ENCODE measurements at regions not wholly inside any gene's neighbourhood (a gene's known extent, or its start where the extent isn't known, plus 50 kb on each side); places are given as distances from the start of the nearest gene placed in this dataset.

GRCh38 chr2:2850218-2850755, 519.2 kb upstream of the MYT1L start:
- Histone ChIP-seq H3K9ac (ENCODE audit: insufficient read length, low read depth) (peak overlapping the region; percentile 9), H3K27me3 (ENCODE audit: insufficient read depth, insufficient read length) (no peaks in the 10 kb centered on the region), H3K4me1 (ENCODE audit: insufficient read depth, insufficient read length) (peaks cover 33% of the 10 kb centered on the region), H3K9me3 (ENCODE audit: insufficient read depth, low read length) (no peaks in the 10 kb centered on the region), H3K4me3 (ENCODE audit: insufficient read length, low read depth) (no peak overlapping the region), H3K36me3 (ENCODE audit: insufficient read depth, insufficient read length, low read length) (no peaks in the 10 kb centered on the region)
- DNase-seq (ENCODE audit: low read depth, low spot score) = no peak
- no peak for TF ChIP-seq YY1 (IDR thresholded peaks at IDR 0.05; ENCODE audit: insufficient read depth, insufficient read length)
- no peak for TF ChIP-seq SUZ12 (IDR thresholded peaks at IDR 0.05; ENCODE audit: extremely low read depth, insufficient read depth, insufficient read length)
- no peak for TF ChIP-seq ZNF274 (IDR thresholded peaks at IDR 0.05; ENCODE audit: low read depth, low read length)

- no peak for TF ChIP-seq YY1 (IDR thresholded peaks at IDR 0.05; ENCODE audit: insufficient read depth, insufficient read length)
- no peak for TF ChIP-seq SUZ12 (IDR thresholded peaks at IDR 0.05; ENCODE audit: extremely low read depth, insufficient read depth, insufficient read length)
- no peak for TF ChIP-seq ZNF274 (IDR thresholded peaks at IDR 0.05; ENCODE audit: low read depth, low read length)
- H3K36me3 ChIP-seq (ENCODE audit: insufficient read depth, insufficient read length, low read length) = no peaks in the 10 kb centered on the region
- H3K27me3 ChIP-seq (ENCODE audit: insufficient read depth, insufficient read length) = no peaks in the 10 kb centered on the region
- H3K9ac ChIP-seq (ENCODE audit: insufficient read length, low read depth) = no peak overlapping the region
- no peaks in the 10 kb centered on the region for H3K9me3 ChIP-seq (ENCODE audit: insufficient read depth, low read length)
- DNase-seq (ENCODE audit: low read depth, low spot score) = no peak
- H3K4me3 ChIP-seq (ENCODE audit: insufficient read length, low read depth) = no peak overlapping the region
- peaks cover 33% of the 10 kb centered on the region for H3K4me1 ChIP-seq (ENCODE audit: insufficient read depth, insufficient read length)
These were observed 518.6 kb upstream of the MYT1L start for GRCh38 chr2:2849464-2850217.

- Histone ChIP-seq H3K9ac (ENCODE audit: insufficient read length, low read depth) (no peak overlapping the region), H3K9me3 (ENCODE audit: insufficient read depth, low read length) (no peaks in the 10 kb centered on the region), H3K4me3 (ENCODE audit: insufficient read length, low read depth) (no peak overlapping the region), H3K36me3 (ENCODE audit: insufficient read depth, insufficient read length, low read length) (no peaks in the 10 kb centered on the region), H3K4me1 (ENCODE audit: insufficient read depth, insufficient read length) (peaks cover 33% of the 10 kb centered on the region), H3K27me3 (ENCODE audit: insufficient read depth, insufficient read length) (no peaks in the 10 kb centered on the region)
- TF ChIP-seq YY1 (IDR thresholded peaks at IDR 0.05; ENCODE audit: insufficient read depth, insufficient read length) = no peak
- no peak for TF ChIP-seq ZNF274 (IDR thresholded peaks at IDR 0.05; ENCODE audit: low read depth, low read length)
- no peak for TF ChIP-seq SUZ12 (IDR thresholded peaks at IDR 0.05; ENCODE audit: extremely low read depth, insufficient read depth, insufficient read length)
- no peak for DNase-seq (ENCODE audit: low read depth, low spot score)
These were observed 517.7 kb upstream of the MYT1L start for GRCh38 chr2:2848621-2849333.

- Histone ChIP-seq H3K4me3 (ENCODE audit: insufficient read length, low read depth) (no peak overlapping the region), H3K9me3 (ENCODE audit: insufficient read depth, low read length) (no peaks in the 10 kb centered on the region), H3K9ac (ENCODE audit: insufficient read length, low read depth) (peak overlapping the region; percentile 26), H3K4me1 (ENCODE audit: insufficient read depth, insufficient read length) (peaks cover 33% of the 10 kb centered on the region), H3K27me3 (ENCODE audit: insufficient read depth, insufficient read length) (no peaks in the 10 kb centered on the region), H3K36me3 (ENCODE audit: insufficient read depth, insufficient read length, low read length) (no peaks in the 10 kb centered on the region)
- TF ChIP-seq SUZ12 (IDR thresholded peaks at IDR 0.05; ENCODE audit: extremely low read depth, insufficient read depth, insufficient read length) (no peak), YY1 (IDR thresholded peaks at IDR 0.05; ENCODE audit: insufficient read depth, insufficient read length) (no peak), ZNF274 (IDR thresholded peaks at IDR 0.05; ENCODE audit: low read depth, low read length) (no peak)
- DNase-seq (ENCODE audit: low read depth, low spot score) = no peak
These were observed 517.1 kb upstream of the MYT1L start for GRCh38 chr2:2848198-2848597.

- TF ChIP-seq SUZ12 (IDR thresholded peaks at IDR 0.05; ENCODE audit: extremely low read depth, insufficient read depth, insufficient read length) (no peak), ZNF274 (IDR thresholded peaks at IDR 0.05; ENCODE audit: low read depth, low read length) (no peak), YY1 (IDR thresholded peaks at IDR 0.05; ENCODE audit: insufficient read depth, insufficient read length) (no peak)
- Histone ChIP-seq H3K36me3 (ENCODE audit: insufficient read depth, insufficient read length, low read length) (no peaks in the 10 kb centered on the region), H3K9ac (ENCODE audit: insufficient read length, low read depth) (no peak overlapping the region), H3K9me3 (ENCODE audit: insufficient read depth, low read length) (no peaks in the 10 kb centered on the region), H3K4me3 (ENCODE audit: insufficient read length, low read depth) (no peak overlapping the region), H3K27me3 (ENCODE audit: insufficient read depth, insufficient read length) (no peaks in the 10 kb centered on the region), H3K4me1 (ENCODE audit: insufficient read depth, insufficient read length) (peaks cover 33% of the 10 kb centered on the region)
- DNase-seq (ENCODE audit: low read depth, low spot score) = no peak
These were observed 516.2 kb upstream of the MYT1L start for GRCh38 chr2:2847209-2847676.

- H3K4me3 ChIP-seq (ENCODE audit: insufficient read length, low read depth) = no peak overlapping the region
These were observed 515.5 kb upstream of the MYT1L start for GRCh38 chr2:2846332-2847208.

More at GRCh38 chr2:2846332-2847208, 515.5 kb upstream of the MYT1L start:
- Histone ChIP-seq H3K4me1 (ENCODE audit: insufficient read depth, insufficient read length) (peaks cover 33% of the 10 kb centered on the region), H3K27me3 (ENCODE audit: insufficient read depth, insufficient read length) (no peaks in the 10 kb centered on the region), H3K9me3 (ENCODE audit: insufficient read depth, low read length) (no peaks in the 10 kb centered on the region), H3K36me3 (ENCODE audit: insufficient read depth, insufficient read length, low read length) (no peaks in the 10 kb centered on the region), H3K9ac (ENCODE audit: insufficient read length, low read depth) (no peak overlapping the region)
- TF ChIP-seq ZNF274 (IDR thresholded peaks at IDR 0.05; ENCODE audit: low read depth, low read length) (no peak), SUZ12 (IDR thresholded peaks at IDR 0.05; ENCODE audit: extremely low read depth, insufficient read depth, insufficient read length) (no peak), YY1 (IDR thresholded peaks at IDR 0.05; ENCODE audit: insufficient read depth, insufficient read length) (no peak)
- DNase-seq (ENCODE audit: low read depth, low spot score) = no peak

All from NT2/D1 (cell line).